ENCODE measurements at regions not wholly inside any gene's neighbourhood (a gene's known extent, or its start where the extent isn't known, plus 50 kb on each side); places are given as distances from the start of the nearest gene placed in this dataset.
"Not testable (repeated sequence)": the region's sequence is repeated elsewhere in the genome, so short reads cannot be mapped to it uniquely, and the experiment has no call there.

GRCh38 chr15:35929740-35930444, 383.9 kb upstream of the DPH6 start:
- no peak for DNase-seq (ENCODE audit: low read depth)

- no peak for DNase-seq (ENCODE audit: low read depth)
Measured at GRCh38 chr15:35931799-35932341, 385.9 kb upstream of the DPH6 start.

- DNase-seq (ENCODE audit: low read depth) = no peak
Measured at GRCh38 chr15:35932531-35932930, 386.6 kb upstream of the DPH6 start.

DNA sequence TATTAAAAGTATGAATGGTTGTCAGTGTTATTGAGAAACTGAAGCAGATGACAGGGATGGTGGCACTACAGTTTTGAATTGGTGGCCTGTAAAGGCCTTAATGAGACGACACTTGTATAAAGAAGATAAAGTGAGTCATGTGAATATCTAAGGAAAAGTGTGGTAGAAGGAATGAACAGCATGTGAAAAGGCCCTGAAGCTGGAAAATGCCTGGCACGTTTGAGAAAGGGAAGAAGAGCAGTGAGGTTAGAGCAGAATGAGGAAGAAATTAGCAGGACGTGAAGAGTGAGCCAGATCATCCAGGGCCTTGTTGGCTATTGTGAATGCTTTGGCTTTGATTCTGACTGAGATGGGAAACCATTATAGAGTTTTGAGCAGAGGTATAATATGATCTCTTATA, 387.6 kb upstream of the DPH6 start:
- no peak for DNase-seq (ENCODE audit: low read depth)

DNA sequence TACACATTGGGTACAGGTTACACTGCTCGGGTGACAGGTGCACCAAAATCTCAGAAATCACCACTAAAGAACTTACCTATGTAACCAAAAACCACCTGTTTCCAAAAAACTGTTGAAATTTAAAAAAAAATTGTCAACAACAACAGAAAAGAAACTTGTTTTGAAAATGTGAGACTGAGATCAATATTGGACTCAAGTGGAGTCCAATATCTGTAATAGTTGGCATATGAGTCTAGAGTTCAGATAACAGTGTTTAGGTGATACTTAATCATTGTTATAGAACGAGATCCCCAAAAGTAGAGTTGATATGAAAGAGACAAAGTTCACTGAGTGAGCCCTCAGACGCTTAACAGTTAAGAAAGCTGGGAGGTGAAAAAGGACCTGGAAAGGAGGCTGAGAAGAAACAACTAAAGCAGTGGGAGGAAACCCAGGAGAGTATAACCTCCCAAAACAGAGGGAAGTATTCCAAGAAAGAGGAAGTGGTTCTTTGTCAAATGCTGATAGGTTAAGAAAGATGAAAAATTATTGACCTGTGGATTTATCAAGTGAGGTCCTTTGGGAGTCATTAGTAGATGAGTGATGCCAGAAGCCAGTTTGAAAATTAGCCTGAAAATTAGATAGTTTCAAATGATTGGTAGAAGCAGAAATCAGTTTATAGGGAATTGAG, 388.6 kb upstream of the DPH6 start:
- no peak for DNase-seq (ENCODE audit: low read depth)

GRCh38 chr15:35936284-35936683, 390.3 kb upstream of the DPH6 start:
- no peak for DNase-seq (ENCODE audit: low read depth)

- no peak for DNase-seq (ENCODE audit: low read depth)
Measured at GRCh38 chr15:35937380-35937779, 391.4 kb upstream of the DPH6 start.

DNA sequence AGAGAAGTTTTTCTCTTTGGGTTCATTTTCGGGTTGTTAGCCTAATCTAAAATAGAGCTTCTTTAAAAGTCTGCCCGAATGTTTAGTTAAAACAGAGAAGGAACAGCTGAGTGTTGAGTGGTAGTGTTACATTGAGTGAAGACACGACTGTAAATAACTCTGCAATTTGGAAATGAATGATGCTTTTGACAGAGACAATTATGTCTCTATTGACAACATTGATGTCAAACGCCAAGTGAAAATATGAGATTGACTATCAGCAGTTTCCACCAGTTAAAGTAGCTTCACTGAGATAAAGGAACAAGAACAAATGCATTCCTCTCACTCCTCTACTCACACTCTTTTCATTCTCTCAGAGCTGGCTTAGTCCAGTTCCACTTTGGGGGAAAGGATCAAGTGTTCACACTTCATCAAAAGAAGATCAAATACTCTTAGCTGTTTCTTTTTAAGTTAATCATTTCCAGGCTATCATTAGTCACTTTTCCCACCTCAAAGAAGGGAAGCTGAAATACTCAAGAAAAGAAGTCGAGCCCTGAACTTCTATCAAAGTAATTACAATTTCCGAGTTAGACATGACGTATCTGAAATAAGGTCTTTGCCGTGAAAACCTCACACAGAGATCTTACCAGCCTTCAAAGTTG, 399.1 kb upstream of the DPH6 start:
- no peak for DNase-seq (ENCODE audit: low read depth)

DNA sequence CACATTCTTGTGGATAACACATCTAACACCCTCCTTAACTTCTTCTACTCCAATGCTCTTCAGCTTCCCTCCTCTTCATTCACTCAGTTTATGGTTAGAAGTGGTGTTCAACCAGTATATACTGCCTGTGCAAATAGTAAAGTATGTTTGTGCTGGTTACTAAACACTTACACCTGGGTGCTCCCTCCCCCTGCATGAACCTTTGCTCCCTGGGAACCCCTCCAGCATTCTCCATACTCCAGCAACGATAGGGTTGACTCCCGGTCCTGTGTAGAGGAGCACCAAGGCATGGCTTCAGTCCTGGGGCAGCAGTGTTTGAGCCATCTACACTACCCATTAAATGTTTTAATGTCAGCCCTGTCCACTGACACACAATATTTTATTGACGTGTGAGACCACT, 407.5 kb upstream of the DPH6 start:
- DNase-seq (ENCODE audit: low read depth) = no peak

- DNase-seq (ENCODE audit: low read depth) = no peak
Measured at GRCh38 chr15:35956056-35956455, 410.1 kb upstream of the DPH6 start.

GRCh38 chr15:35958021-35958420, 412.1 kb upstream of the DPH6 start:
- DNase-seq (ENCODE audit: low read depth) = no peak

DNA sequence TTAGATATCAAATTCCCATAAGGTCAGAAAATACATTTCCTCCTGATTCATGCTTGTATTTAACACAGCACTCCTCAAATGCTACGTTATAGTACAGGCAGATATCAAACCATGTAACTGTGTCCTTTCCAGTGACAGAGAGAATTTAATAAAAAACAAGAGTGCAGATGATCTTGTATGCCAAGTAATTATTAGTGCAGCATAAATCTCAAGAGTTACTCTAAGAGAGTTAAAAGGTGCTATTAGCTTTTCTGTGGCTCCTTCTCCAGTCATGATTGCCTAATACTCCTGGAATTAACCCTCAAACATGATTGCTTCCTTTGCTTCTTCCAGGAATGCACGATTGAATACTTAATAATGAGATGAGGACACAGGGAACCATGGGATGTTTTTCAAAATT, 413.0 kb upstream of the DPH6 start:
- DNase-seq (ENCODE audit: low read depth) = no peak

DNA sequence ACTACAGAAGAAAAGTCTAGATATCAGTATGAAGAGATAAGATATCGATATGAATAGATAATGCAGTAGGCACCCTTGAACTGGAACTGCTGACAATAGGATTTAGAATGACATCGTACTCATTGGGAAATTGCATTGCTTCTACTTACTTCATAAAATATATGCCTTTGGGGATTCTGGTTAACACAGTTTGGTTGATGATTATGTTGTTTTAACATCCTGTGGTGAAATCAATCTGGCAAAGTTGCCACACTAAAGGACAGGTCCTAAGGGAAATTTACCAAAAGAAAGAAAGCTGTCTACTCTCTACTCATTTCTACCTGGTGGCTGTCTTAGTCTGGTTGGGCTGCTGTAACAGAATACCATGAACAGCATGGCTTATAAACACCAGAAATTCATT, 417.4 kb upstream of the DPH6 start:
- no peak for DNase-seq (ENCODE audit: low read depth)

DNA sequence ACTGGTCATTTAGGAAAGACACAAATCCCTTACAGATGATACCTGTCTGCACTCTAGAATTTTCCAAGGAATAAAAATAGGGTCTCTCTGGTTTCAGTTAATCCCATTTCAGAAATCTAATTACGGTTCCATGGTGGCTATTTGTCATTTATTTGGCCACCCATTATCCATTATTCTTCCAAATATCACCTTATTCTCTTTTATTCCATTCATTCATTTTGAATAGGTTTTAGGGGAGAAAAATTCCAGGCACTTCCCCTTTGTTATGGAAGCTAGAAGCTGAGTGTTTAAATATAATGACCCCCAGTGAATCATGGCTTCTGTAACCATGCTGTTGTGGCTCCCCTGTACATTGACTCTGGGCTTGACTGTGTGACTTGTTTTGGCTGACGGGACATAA, 420.8 kb upstream of the DPH6 start:
- no peak for DNase-seq (ENCODE audit: low read depth)

DNA sequence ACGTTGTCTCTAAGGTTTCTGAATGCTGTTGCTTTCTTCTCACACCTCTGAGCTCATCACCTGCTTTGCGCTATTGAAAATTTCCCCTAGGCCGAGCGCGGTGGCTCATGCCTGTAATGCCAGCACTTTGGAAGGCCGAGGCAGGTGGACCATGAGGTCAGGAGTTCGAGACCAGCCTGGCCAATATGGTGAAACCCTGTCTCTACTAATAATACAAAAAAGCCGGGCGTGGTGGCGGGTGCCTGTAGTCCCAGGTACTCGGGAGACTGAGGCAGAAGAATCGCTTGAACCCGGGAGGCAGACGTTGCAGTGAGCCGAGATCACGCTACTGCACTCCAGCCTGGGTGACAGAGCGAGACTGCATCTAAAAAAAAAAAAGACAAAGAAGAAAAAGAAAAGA, 422.0 kb upstream of the DPH6 start:
- DNase-seq (ENCODE audit: low read depth) = not testable (repeated sequence)

- no peak for DNase-seq (ENCODE audit: low read depth)
Measured at GRCh38 chr15:35973029-35973428, 427.1 kb upstream of the DPH6 start.

- DNase-seq (ENCODE audit: low read depth) = no peak
Measured at GRCh38 chr15:35974052-35974451, 428.1 kb upstream of the DPH6 start.

DNA sequence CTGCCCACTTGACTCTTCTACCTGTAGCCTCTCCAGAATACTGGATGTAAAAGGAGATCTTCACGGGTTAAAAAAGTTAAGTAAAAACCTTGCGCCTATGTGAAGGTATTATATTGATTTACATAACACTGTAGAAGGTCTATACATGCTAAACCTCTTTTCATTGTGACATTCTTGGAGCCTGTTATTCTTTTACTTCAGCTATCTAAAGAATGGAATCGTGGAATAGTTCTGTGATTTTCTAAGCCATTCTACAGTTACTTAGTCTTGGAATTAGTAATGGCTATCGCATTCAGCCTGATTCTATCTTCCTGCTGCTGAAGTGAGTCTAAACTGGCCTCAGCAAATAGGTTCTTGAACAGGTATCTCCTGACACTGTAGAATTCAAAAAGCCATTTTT, 430.0 kb upstream of the DPH6 start:
- no peak for DNase-seq (ENCODE audit: low read depth)

- no peak for DNase-seq (ENCODE audit: low read depth)
Measured at GRCh38 chr15:35979608-35980007, 433.6 kb upstream of the DPH6 start.

- DNase-seq (ENCODE audit: low read depth) = no peak
Measured at GRCh38 chr15:35980719-35981118, 434.8 kb upstream of the DPH6 start.

DNA sequence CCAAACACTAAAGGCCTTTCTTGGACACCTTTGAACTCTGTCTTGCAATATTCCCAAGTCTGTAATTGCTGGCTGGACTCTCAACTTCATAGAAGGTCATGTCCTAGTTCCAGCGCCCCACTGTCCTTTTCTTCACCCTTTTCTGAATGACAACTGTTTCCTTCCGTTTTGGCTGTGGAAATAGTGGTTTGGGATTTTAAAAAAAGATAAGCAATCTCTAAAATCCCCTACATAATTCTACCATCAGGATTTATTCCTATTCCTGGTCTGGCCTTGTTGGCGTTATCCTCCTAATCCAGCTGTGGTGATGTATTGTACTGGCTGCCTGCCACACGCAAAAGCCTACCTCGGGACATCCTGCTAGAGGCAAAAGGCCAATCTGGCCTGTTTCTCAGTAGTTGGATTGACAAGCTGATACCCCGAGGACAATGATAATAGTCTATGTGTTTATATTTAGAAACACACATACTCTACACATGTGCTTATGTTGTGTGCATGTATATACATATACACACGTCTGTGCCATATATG, 440.3 kb upstream of the DPH6 start:
- DNase-seq (ENCODE audit: low read depth) = no peak

DNA sequence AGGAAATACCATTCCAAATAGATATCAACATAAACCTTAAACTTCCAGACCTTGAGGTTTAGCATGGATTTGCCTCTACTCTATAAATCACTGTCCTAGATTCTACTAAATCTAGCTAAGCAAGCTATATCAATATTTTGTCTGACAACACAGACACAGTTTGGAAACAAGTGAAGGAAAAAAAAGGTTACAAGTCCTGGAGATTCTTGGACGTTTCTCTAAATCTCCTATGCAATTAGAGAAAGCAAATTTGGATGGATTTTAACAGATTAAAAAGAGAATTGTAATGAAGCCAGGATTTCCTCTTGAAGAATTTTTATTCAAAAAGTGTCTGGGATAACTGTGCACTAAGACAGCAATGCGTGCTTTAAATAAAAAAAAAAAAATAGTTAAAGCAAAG, 441.1 kb upstream of the DPH6 start:
- DNase-seq (ENCODE audit: low read depth) = no peak

DNA sequence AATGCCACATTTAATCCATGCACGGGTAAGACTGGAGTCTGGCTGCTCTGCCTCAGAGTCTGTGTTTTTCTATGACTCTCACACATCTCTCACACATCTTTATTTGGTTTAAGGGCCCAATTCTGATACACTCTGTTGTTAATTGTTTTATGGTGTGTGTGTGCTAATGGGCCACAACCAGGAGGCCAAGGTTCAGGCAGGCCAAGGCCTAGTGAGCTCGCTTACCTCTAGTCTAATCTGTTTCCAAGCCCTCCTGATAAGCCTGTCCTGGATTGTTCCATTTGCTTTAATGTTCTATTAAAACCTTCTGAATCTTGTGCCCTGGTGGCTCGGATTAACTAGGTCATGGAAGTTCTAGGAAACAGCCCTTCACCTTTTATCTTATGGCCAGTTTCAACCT, 445.4 kb upstream of the DPH6 start:
- DNase-seq (ENCODE audit: low read depth) = no peak

All from stimulated activated CD8-positive, alpha-beta memory T cell treated with anti-CD3 and anti-CD28 coated beads, Interleukin-4, amount 100 ng/mL, for 24 hours (primary cell).